ENCODE measurements at regions not wholly inside any gene's neighbourhood (a gene's known extent, or its start where the extent isn't known, plus 50 kb on each side); places are given as distances from the start of the nearest gene placed in this dataset.

DNA sequence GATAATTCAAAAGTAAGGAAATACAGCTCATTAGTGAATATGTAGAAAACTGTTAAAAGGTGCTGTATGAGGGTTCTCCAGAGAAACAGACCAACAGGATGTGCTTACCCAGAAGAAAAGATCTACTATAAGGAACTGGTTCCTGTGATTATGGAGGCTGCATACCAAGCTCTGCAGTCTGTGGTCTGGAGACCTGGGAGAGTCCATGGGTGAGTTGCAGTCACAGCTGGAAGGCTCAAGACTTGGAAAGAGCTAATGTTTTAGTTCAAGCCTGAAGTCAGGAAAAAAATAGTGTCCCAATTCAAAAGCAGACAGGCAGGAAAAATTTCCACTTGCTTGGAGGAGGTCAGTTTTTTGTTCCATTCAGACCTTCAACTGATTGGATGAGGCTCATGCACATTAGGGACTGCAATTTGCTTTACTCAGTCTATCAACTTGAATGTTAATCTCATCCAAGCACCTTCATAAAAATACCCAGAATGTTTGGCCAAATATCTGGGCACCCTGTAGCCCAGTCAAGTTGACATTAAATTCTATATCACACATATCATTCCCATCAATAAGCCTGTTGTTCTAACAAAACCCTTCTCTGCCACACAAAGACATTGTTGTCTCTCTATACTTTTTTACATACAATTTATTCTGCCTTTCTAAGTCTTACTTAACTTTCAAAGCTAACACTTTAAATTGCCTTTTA lies 197.9 kb upstream of the KLF6 start:
- ChIA-PET CTCF (interaction anchor here (1.3 kb wide), 1 partner anchor 11 kb away, joined by 3 read pairs; no protein-coding TSS in a partner anchor), POLR2A (no interaction called here)

DNA sequence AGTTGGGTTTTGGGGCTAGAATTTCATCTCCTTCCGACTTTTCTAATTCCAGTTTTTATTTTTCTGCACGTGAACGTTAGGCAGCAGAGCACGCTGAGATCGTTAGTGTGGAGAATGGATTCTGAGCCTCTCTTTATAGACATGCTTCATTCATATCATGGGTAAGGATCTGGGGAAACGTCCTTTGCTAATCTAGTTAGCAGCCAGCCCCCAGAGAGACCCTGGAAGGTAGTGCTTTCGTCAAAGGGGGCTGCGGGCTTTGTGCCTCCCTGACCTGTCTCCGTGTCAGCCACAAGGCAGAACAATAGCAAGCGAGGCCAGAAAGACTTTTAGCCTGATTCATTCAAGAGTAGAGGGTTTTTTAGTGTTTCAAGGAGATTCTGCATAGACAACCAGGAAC lies 196.3 kb upstream of the KLF6 start:
- TF ChIP-seq CTCF (IDR thresholded peaks at IDR 0.05; ENCODE audit: control extremely low read depth, extremely low read depth, low read depth, missing control alignments): no peak
- no peak for DNase-seq (ENCODE audit: extremely low spot score)
- ChIA-PET POLR2A (no interaction called here), CTCF (interaction anchor here (1.2 to 1.3 kb wide), 2 partner anchors 14 to 70 kb away, joined by 3 to 5 read pairs; no protein-coding TSS in a partner anchor)

More for the DNA sequence above, 197.9 kb upstream of the KLF6 start:
- TF ChIP-seq CTCF (IDR thresholded peaks at IDR 0.05; ENCODE audit: control extremely low read depth, extremely low read depth, low read depth, missing control alignments): no peak
- DNase-seq (ENCODE audit: extremely low spot score): no peak

DNA sequence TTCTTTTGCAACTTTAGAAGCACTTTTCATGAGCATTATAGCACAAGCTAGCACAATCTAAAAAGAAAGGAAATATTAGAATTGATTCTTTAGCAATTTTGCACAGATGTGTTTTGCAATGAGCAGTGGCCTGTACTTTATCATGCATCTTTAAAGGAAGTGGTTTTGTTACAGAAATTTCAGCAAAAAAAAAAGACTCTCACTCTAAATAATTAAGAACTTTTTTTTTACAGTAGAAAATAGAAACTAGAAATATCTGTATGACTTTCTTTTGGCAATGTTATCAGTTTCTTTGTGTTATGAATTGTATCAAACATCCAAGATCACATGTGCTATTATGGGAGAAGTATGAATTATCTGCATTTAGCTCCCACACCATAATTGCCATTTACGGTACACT lies 195.7 kb upstream of the KLF6 start:
- DNase-seq (ENCODE audit: extremely low spot score): no peak
- POLR2A ChIA-PET: no interaction called here
- TF ChIP-seq CTCF (IDR thresholded peaks at IDR 0.05; ENCODE audit: control extremely low read depth, extremely low read depth, low read depth, missing control alignments): no peak
- CTCF ChIA-PET: no interaction called here

DNA sequence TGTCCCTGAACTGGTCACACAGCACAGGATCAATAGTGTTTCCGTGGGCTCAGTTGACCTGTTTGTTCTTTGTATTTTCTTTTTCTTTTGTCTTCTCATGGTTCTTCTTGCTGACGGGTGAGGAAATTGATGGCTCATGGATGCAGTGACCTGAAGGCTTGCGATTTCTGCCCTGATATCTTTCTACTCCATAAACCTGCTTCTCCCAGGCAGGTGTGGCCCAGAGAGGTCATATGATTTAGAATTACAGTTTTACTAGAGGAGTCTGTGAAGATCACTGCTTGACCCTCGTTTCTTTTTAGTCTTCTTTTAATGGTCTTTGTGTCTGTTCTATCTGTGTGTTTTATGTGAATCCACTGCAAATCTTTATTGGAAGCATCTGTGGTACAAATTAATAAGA lies 195.1 kb upstream of the KLF6 start:
- ChIA-PET CTCF (no interaction called here), POLR2A (no interaction called here)
- no peak for TF ChIP-seq CTCF (IDR thresholded peaks at IDR 0.05; ENCODE audit: control extremely low read depth, extremely low read depth, low read depth, missing control alignments)
- no peak for DNase-seq (ENCODE audit: extremely low spot score)

DNA sequence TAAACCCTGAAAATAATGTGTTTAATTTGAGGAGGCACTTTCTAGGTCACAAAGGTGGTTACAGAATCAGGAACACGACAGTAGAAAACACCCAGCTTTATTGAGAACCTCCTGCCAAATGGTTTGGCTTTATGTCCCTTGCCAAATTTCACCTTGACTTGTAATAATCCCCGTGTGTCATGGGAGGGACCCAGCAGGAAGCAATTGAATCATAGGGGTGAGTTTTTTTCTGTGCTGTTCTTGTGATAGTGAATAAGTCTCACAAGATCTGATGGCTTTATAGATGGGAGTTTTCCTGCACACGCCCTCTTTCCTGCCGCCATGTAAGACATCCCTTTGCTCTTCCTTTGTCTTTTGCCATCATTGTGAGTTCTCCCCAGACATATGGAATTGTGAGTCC lies 193.8 kb upstream of the KLF6 start:
- ChIA-PET POLR2A (no interaction called here), CTCF (interaction anchor here (0.8 to 1.3 kb wide), 2 partner anchors 9 to 16 kb away, joined by 3 read pairs; no protein-coding TSS in a partner anchor)
- no peak for DNase-seq (ENCODE audit: extremely low spot score)
- TF ChIP-seq CTCF (IDR thresholded peaks at IDR 0.05; ENCODE audit: control extremely low read depth, extremely low read depth, low read depth, missing control alignments): no peak

DNA sequence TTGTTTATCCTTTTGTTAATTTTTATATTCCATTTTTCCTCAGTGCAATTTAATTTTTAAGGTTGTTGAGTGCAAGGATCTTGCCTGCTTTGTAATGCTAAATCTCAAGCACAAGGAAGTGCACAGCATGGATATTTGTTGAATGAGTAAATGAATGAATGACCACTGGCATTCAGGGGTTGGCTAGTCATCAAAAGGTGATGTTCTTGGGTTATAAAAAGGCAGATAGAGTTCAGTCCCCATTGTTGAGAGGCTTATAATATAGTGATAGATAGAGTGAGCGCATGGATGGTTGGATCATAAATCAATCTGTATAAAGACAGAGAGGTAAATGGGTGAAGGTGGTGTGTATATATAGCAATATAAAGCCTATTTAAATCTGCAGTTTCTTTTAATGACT lies 193.2 kb upstream of the KLF6 start:
- no peak for DNase-seq (ENCODE audit: extremely low spot score)
- no peak for TF ChIP-seq CTCF (IDR thresholded peaks at IDR 0.05; ENCODE audit: control extremely low read depth, extremely low read depth, low read depth, missing control alignments)
- ChIA-PET POLR2A (no interaction called here), CTCF (interaction anchor here (1.3 kb wide), 1 partner anchor 9 kb away, joined by 3 read pairs; no protein-coding TSS in a partner anchor)

Data from GM10248 (cell line).